ENCODE measurements at regions not wholly inside any gene's neighbourhood (a gene's known extent, or its start where the extent isn't known, plus 50 kb on each side); places are given as distances from the start of the nearest gene placed in this dataset.
"Not testable (repeated sequence)": the region's sequence is repeated elsewhere in the genome, so short reads cannot be mapped to it uniquely, and the experiment has no call there.

DNA sequence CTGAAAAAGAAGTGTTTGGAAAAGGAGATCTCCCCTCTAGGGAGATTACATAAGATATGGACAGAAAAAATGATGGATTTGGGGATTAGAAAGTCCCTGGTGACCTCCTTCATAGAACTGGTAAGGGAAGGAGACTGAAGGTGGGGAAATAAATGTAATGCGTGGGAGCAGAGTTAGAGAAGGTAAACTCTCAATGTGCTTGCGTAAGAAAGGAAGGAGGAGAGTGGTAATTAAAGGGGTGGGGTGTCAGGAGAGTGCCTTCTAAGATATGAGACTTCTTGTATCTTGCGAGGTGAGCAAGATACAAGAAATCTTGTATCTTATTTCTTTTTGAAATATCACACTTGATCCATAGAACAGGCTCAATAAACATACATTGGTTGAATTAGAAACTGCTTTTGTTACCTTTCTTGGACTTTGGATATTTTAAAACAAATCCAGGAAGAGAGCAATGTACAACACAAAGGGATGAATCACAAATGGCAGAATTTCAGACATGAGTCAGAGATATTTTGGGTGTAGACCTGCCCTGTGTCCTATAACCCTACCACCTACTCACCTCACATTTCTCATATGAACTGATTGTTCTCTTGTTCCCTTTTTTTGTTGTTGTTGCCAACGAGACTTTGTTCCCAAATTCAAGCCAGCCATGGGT lies 342.4 kb downstream of the INSIG2 start:
- H3K36me3 Mint-ChIP-seq (ENCODE audit: low read depth) = no peaks in the 10 kb centered on the region
- no peaks in the 10 kb centered on the region for H3K9me3 Mint-ChIP-seq
- no peaks in the 10 kb centered on the region for H3K4me1 Mint-ChIP-seq (ENCODE audit: low read depth)
- intact Hi-C loops (cut with micrococcal nuclease) = no loop called here
- H3K27ac Mint-ChIP-seq = no peak overlapping the region
- H3K4me3 Mint-ChIP-seq = no peak overlapping the region
- no peaks in the 10 kb centered on the region for H3K27me3 Mint-ChIP-seq

DNA sequence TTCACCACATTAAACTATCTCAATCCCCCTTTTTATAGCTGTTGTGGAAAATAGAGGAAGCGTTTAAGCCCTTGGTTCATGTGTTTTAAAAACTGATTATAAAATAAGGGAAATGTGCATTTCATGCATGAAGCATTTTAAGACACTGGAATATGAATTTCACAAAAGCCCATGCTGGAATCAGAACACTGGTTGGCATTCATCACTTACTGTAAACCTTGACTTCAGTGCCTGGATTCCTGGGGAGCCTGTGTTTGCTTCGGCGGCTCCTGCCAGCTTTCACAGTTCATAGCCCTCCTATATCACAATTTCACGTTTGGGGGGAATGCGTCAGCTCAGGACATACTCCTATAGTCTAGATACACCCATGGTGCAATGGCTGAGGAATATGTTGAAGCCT lies 336.9 kb downstream of the INSIG2 start:
- intact Hi-C loops (cut with micrococcal nuclease) = no loop called here
- Mint-ChIP-seq H3K4me1 (ENCODE audit: low read depth) (no peaks in the 10 kb centered on the region), H3K27ac (no peak overlapping the region), H3K4me3 (no peak overlapping the region), H3K27me3 (no peaks in the 10 kb centered on the region), H3K36me3 (ENCODE audit: low read depth) (no peaks in the 10 kb centered on the region), H3K9me3 (no peaks in the 10 kb centered on the region)

DNA sequence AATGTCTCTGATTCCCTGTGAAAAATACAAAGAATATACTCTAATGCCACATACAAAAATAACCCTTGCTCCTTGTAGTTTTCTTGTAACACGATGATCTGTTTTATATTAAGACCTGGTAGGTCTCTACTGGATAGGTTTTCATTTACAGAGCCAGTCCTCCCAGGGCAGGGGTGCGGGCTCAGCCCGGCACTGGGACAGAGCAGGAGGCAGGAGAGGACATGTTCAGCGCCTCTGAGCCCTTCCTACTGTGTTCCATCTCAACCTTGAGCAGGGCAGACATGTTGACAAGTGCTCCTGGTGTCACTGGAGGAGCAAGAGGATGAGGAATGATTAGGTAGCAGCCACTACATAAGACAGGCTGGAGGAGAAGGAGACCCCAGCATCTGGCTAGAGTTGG lies 335.5 kb downstream of the INSIG2 start:
- H3K27me3 Mint-ChIP-seq = no peaks in the 10 kb centered on the region
- H3K9me3 Mint-ChIP-seq = no peaks in the 10 kb centered on the region
- intact Hi-C loops (cut with micrococcal nuclease) = no loop called here
- no peaks in the 10 kb centered on the region for H3K36me3 Mint-ChIP-seq (ENCODE audit: low read depth)
- no peak overlapping the region for H3K27ac Mint-ChIP-seq
- H3K4me1 Mint-ChIP-seq (ENCODE audit: low read depth) = no peaks in the 10 kb centered on the region
- H3K4me3 Mint-ChIP-seq = no peak overlapping the region

DNA sequence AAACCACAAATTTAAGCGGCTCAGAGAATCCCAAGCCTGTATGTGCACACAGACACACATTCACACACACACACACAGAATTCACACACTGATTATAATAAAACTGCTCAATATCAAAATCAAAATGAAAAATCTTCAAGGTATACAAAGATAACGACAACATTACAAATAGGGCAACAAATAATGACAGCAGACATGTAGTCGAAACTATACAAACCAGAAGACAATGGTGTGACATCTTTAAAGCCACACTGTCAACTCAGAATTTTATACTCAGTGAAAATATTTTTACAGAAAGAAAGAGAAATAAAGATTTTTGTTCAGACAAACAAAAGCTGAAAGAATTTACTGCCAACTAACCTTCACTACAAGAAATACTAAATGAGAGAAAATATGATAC lies 333.4 kb downstream of the INSIG2 start:
- H3K27me3 Mint-ChIP-seq = no peaks in the 10 kb centered on the region
- intact Hi-C loops (cut with micrococcal nuclease) = no loop called here
- no peak overlapping the region for H3K4me3 Mint-ChIP-seq
- H3K36me3 Mint-ChIP-seq (ENCODE audit: low read depth) = no peaks in the 10 kb centered on the region
- no peaks in the 10 kb centered on the region for H3K4me1 Mint-ChIP-seq (ENCODE audit: low read depth)
- H3K9me3 Mint-ChIP-seq = no peaks in the 10 kb centered on the region
- no peak overlapping the region for H3K27ac Mint-ChIP-seq

DNA sequence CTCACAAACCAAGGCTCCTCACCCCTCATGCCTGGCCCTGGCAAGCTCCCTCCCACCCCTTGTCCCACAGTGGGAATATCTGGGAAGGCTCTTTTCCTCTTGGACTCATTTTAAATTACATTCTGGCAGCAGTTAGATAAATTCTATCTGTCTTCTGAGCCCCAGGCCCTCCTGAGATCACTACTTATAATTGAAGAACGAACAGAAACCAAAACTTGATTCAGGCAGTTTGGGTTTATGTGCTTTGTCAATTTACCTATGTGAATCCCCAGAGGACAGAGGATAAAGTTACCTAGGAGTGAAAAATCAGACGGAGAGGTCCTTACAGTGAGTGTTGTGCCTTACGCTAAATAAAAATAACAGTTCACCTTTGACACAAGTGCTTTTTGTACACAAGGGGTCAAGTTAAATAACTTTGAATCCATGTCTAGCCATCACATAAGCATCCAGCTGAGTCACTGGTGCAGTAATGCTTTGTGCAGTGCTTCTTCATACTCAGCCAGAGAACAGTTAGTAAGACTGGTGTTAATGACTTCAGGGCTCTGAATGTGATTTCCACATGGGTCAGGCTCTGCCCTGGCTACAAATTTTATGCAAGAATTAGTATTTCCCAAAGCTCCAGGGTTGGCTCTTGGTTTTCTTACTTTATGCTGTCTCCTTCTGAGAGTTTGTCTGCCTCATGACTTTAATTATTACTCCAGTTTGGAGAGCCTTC lies 329.3 kb downstream of the INSIG2 start:
- Mint-ChIP-seq H3K4me1 (ENCODE audit: low read depth) (no peaks in the 10 kb centered on the region), H3K27ac (no peak overlapping the region), H3K4me3 (no peak overlapping the region), H3K36me3 (ENCODE audit: low read depth) (no peaks in the 10 kb centered on the region), H3K9me3 (no peaks in the 10 kb centered on the region), H3K27me3 (no peaks in the 10 kb centered on the region)
- intact Hi-C loops (cut with micrococcal nuclease) = no loop called here

DNA sequence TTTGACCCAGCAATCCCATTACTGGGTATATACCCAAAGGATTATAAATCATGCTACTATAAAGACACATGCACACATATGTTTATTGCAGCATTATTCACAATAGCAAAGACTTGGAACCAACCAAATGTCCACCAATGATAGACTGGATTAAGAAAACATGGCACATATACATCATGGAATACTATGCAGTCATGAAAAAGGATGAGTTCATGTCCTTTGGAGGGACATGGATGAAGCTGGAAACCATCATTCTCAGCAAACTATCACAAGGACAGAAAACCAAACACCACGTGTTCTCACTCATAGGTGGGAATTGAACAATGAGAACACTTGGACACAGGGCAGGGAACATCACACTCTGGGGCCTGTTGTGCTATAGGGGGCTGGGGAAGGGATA lies 326.9 kb downstream of the INSIG2 start:
- H3K4me1 Mint-ChIP-seq (ENCODE audit: low read depth); intact Hi-C loops (cut with micrococcal nuclease); H3K27me3 Mint-ChIP-seq; H3K4me3 Mint-ChIP-seq; H3K36me3 Mint-ChIP-seq (ENCODE audit: low read depth); H3K27ac Mint-ChIP-seq; H3K9me3 Mint-ChIP-seq: not testable (repeated sequence)

DNA sequence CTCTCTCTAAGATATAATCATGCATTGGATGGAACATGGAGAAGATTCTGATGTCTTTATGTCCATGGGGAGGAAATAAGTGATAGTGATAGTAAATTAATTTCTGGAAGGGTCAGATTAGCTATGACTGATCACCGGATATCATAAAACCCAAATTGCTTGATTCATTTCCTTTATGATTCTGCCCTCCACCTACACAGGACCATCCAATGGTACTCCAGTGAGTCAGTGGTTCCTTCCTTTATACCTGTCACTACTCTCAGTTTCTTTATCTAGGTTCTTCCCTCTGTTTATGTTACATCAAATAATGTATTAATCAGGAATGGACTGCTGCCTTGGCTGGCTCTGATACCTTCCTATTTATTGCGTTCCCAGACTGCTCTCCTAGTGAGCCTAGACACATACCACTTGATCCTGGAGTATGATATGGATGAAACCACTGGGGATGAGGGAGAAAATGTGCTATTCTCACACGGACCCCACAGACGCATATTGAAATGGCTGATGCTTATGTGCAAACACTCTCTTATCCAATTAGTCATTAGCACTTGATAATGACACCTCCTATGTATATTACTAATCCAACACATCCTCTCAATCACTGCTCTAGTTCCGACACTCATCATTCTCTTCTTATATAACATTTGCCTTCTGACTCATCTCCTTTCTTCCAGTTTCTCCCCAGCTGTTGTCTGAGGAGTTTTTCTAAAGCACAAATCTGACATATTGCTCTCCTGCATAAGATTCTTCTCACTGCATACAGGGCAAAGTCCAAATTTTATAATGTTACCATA lies 315.6 kb downstream of the INSIG2 start:
- Mint-ChIP-seq H3K4me1 (ENCODE audit: low read depth) (no peaks in the 10 kb centered on the region), H3K27me3 (no peaks in the 10 kb centered on the region)

DNA sequence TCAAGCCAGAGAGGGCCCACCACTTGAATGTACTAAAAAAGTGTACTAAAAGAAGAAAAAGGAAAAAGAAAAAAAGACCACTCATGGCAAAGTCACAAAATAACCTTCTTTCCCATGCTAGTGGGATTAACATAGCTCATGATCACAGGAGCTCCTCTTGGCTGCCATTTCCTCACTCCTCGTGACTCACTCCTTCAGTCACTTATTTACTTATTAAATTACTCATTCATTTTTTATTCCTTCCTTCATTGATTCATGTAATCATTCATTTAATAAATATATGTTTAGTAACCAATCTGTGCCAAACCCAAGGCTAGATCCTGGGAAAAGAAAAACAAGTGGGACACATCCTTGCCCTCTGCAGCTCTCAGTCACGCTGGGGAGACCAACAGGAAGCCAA lies 300.5 kb downstream of the INSIG2 start:
- no peaks in the 10 kb centered on the region for H3K9me3 Mint-ChIP-seq
- H3K27ac Mint-ChIP-seq = no peak overlapping the region
- H3K4me3 Mint-ChIP-seq = no peak overlapping the region
- no peaks in the 10 kb centered on the region for H3K36me3 Mint-ChIP-seq (ENCODE audit: low read depth)
- H3K4me1 Mint-ChIP-seq (ENCODE audit: low read depth) = no peaks in the 10 kb centered on the region
- no peaks in the 10 kb centered on the region for H3K27me3 Mint-ChIP-seq
- intact Hi-C loops (cut with micrococcal nuclease) = no loop called here

More for the DNA sequence above, 315.6 kb downstream of the INSIG2 start:
- no peak overlapping the region for H3K27ac Mint-ChIP-seq
- H3K9me3 Mint-ChIP-seq = peaks cover 15% of the 10 kb centered on the region
- H3K4me3 Mint-ChIP-seq = no peak overlapping the region
- intact Hi-C loops (cut with micrococcal nuclease) = no loop called here
- no peaks in the 10 kb centered on the region for H3K36me3 Mint-ChIP-seq (ENCODE audit: low read depth)

DNA sequence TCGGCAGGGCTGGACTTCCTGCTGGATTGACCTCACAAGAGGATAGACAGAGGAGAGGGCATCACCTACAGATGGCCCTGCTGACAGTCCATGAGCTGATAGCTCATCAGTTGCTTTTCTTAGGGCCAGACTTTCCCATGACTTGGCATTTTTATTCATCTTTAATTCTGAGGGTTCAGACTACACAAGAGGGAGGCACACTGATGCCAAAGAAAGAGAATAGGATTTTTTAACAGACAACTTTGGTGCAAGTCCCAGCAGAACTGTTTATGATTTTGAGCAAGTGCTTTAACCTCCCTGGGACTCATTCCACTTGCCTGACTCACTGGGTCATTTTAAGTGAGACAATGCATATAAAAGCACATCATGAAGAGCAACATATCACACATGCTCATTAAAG lies 299.2 kb downstream of the INSIG2 start:
- Mint-ChIP-seq H3K4me1 (ENCODE audit: low read depth) (no peaks in the 10 kb centered on the region), H3K4me3 (no peak overlapping the region), H3K27ac (no peak overlapping the region), H3K27me3 (no peaks in the 10 kb centered on the region), H3K36me3 (ENCODE audit: low read depth) (no peaks in the 10 kb centered on the region), H3K9me3 (no peaks in the 10 kb centered on the region)
- intact Hi-C loops (cut with micrococcal nuclease) = no loop called here

DNA sequence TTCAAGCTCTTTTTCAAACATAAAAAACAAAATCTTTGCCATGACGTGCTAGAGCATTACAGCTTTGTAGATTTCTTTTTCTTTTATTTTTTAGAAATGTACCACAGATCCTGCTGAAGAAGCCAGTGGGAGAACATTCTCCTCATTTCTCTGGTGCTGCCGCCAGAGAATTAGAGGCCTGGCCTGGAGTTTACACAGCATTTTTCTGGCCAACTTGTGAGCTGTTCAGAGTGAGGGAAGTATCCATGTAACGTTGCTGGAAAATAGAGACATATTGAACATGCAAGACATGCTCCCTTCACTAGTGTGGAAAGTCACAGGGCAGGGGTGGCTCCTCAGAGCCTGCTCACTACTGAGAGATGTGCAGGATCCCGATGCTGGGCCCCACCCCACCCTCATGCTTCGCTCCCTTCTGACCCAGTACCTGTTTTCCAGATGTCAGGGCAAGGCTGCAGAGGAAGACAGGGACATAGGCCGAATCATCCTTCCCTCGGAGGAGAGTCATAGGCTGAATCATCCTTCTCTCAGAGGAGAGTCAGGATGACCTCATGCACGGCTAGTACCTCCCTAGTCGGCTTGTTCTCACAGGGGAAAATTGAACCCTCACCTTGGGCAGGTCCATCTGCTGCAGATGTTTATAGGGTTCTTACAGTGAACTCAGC lies 298.5 kb downstream of the INSIG2 start:
- H3K4me1 Mint-ChIP-seq (ENCODE audit: low read depth) = no peaks in the 10 kb centered on the region
- intact Hi-C loops (cut with micrococcal nuclease) = no loop called here

DNA sequence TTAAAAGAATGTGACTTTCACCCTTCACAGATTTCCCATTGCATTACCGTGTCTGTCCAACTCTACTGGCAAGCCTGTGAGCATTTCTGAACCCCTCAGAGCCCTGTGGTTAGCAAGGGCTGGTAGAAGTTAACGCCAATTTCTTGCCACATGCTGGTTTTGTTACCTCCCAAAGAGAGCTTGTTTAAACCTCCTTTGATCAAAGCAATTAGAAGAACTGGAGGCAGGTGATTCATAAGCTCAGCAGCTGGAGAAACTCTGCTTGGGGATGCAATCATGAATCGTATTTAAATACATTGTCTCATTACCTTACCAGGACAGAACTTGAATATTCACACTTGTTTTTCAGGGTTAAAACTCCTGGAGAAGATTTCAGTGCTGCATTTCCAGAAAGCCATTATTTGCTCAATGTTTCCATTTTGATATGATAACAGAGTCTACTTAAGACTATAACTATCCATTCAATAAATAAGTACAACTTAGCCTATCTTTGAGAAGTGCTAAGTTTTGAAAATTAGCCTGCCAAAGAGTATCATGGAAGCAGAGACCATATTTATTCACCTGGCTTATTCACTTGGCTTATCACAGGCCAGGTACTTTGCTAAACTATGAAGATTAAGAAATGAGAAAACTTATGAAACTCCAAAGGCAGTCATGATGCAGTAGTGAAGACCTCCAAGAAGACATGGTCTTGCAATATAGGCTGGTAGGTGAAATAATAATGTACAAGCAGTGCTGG lies 292.8 kb downstream of the INSIG2 start:
- Mint-ChIP-seq H3K27ac (no peak overlapping the region), H3K9me3 (no peaks in the 10 kb centered on the region), H3K4me3 (no peak overlapping the region), H3K27me3 (no peaks in the 10 kb centered on the region), H3K4me1 (ENCODE audit: low read depth) (no peaks in the 10 kb centered on the region), H3K36me3 (ENCODE audit: low read depth) (no peaks in the 10 kb centered on the region)
- intact Hi-C loops (cut with micrococcal nuclease) = no loop called here

More for the DNA sequence above, 298.5 kb downstream of the INSIG2 start:
- Mint-ChIP-seq H3K4me3 (no peak overlapping the region), H3K36me3 (ENCODE audit: low read depth) (no peaks in the 10 kb centered on the region), H3K27ac (no peak overlapping the region), H3K27me3 (no peaks in the 10 kb centered on the region), H3K9me3 (no peaks in the 10 kb centered on the region)

DNA sequence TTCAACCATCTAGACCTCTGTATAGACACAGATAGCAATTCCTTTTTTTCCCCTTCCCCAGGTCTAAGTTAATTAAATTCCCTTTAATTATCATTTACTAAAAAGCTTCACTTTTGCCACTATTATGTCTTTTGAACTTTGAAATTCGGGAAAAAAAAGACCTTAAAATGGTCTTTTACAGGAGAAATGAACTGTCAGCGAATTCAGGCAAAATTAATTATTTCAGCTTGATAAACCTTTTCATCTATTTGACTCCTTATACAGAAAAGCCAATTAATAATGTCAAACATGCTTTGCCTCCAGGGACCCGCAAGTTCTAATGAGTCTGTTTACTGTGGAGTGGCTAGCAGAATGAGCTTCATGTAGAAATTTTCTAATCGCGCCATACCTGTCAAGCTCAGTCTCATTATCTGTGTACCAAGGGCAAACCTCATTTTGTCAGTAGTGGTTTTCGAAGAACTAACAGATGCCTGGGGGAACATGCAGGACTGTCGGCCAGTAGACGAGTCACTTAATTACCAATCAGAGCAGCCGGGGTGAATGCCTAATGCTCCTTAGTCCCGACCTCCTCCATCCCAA lies 287.7 kb downstream of the INSIG2 start:
- Mint-ChIP-seq H3K27ac (no peak overlapping the region), H3K4me1 (ENCODE audit: low read depth) (no peaks in the 10 kb centered on the region), H3K9me3 (no peaks in the 10 kb centered on the region), H3K36me3 (ENCODE audit: low read depth) (no peaks in the 10 kb centered on the region), H3K4me3 (no peak overlapping the region), H3K27me3 (no peaks in the 10 kb centered on the region)
- intact Hi-C loops (cut with micrococcal nuclease) = no loop called here

DNA sequence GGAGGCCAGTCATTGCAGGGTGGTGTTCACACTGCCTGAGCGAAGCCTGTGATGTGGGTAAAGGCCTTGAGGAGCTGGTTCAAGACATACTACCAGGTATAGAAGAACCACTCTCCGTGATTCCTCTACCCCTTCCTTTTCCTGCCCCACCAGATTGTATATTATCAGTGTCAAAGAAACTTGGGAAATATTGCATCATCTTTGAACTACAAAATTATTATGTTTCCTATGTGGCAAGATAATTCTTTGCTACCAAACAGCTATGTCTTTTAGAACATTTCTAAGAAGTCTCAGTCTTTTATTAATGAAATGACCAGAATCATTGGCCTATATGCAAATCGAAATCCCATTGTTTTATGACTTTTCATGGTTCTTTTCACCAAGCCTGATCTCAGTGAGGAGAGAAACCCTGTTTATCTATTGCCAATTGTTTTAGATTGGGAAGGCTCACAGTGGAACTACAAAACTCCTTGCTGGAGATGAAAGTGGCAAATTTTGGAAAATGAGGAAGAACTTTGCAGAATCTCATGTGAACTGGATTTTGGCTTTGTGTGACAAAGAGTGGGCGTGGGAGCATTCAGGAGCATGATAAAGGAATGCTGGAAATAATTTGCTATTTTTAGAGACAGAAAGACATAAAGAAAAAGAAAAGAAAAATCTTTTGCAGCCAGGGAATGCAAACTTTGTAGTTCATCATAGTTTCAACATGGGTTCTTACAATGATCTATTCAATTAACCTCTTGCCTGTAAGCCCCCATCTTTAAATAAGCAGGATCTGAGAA lies 286.9 kb downstream of the INSIG2 start:
- intact Hi-C loops (cut with micrococcal nuclease) = no loop called here
- no peak overlapping the region for H3K4me3 Mint-ChIP-seq
- H3K27me3 Mint-ChIP-seq = no peaks in the 10 kb centered on the region
- no peaks in the 10 kb centered on the region for H3K9me3 Mint-ChIP-seq
- H3K36me3 Mint-ChIP-seq (ENCODE audit: low read depth) = no peaks in the 10 kb centered on the region
- no peak overlapping the region for H3K27ac Mint-ChIP-seq
- no peaks in the 10 kb centered on the region for H3K4me1 Mint-ChIP-seq (ENCODE audit: low read depth)
